Fibroblast of skin of right biceps (primary cell): ENCODE measurements at regions not wholly inside any gene's neighbourhood (a gene's known extent, or its start where the extent isn't known, plus 50 kb on each side); places are given as distances from the start of the nearest gene placed in this dataset.
"Not testable (repeated sequence)": the region's sequence is repeated elsewhere in the genome, so short reads cannot be mapped to it uniquely, and the experiment has no call there.

Experiments used
- DNase-seq: peaks from one replicate; pipeline ENCODE4 v3.0.0-alpha.2; 2013

- DNase-seq, result no peak
These were observed 152.2 kb downstream of the LIPI start for GRCh38 chr21:14058566-14058965.

GRCh38 chr21:14057841-14058481, 152.8 kb downstream of the LIPI start:
- DNase-seq, result not testable (repeated sequence)

GRCh38 chr21:14057313-14057712, 153.4 kb downstream of the LIPI start:
- no peak for DNase-seq

GRCh38 chr21:14056771-14057191, 154.0 kb downstream of the LIPI start:
- no peak for DNase-seq

- DNase-seq, result not testable (repeated sequence)
These were observed 154.8 kb downstream of the LIPI start for GRCh38 chr21:14055746-14056515.

- DNase-seq, result no peak
These were observed 156.1 kb downstream of the LIPI start for GRCh38 chr21:14054682-14055081.

- no peak for DNase-seq
These were observed 160.6 kb downstream of the LIPI start for GRCh38 chr21:14050121-14050520.

- DNase-seq, result peak; percentile 3
These were observed 164.4 kb downstream of the LIPI start for GRCh38 chr21:14046401-14046800.

- no peak for DNase-seq
These were observed 170.4 kb downstream of the LIPI start for GRCh38 chr21:14040386-14040785.

GRCh38 chr21:14028619-14029018, 182.1 kb downstream of the LIPI start:
- peak; percentile 17 for DNase-seq

- peak; percentile 93 for DNase-seq
These were observed 183.4 kb downstream of the LIPI start for GRCh38 chr21:14027235-14027869.

GRCh38 chr21:14020108-14020507, 190.6 kb downstream of the LIPI start:
- not testable (repeated sequence) for DNase-seq

- not testable (repeated sequence) for DNase-seq
These were observed 194.9 kb downstream of the LIPI start for GRCh38 chr21:14015841-14016240.

- not testable (repeated sequence) for DNase-seq
These were observed 196.9 kb downstream of the LIPI start for GRCh38 chr21:14013623-14014498.

- no peak for DNase-seq
These were observed 197.6 kb downstream of the LIPI start for GRCh38 chr21:14013056-14013603.

- no peak for DNase-seq
These were observed 198.3 kb downstream of the LIPI start for GRCh38 chr21:14012409-14012808.

- DNase-seq, result not testable (repeated sequence)
These were observed 199.0 kb downstream of the LIPI start for GRCh38 chr21:14011751-14012150.

- not testable (repeated sequence) for DNase-seq
These were observed 199.6 kb downstream of the LIPI start for GRCh38 chr21:14011149-14011548.

- DNase-seq, result no peak
These were observed 200.0 kb downstream of the LIPI start for GRCh38 chr21:14010729-14011128.

- DNase-seq, result not testable (repeated sequence)
These were observed 200.8 kb downstream of the LIPI start for GRCh38 chr21:14009990-14010389.

GRCh38 chr21:14009238-14009981, 201.3 kb downstream of the LIPI start:
- not testable (repeated sequence) for DNase-seq

- not testable (repeated sequence) for DNase-seq
These were observed 202.3 kb downstream of the LIPI start for GRCh38 chr21:14008436-14008835.
